Thyroid gland (tissue), 4 donors: ENCODE measurements at regions not wholly inside any gene's neighbourhood (a gene's known extent, or its start where the extent isn't known, plus 50 kb on each side); places are given as distances from the start of the nearest gene placed in this dataset.
A peak's percentile ranks its signal among the peaks of the same experiment; 100 is the strongest.

Experiments used
- POLR2A ChIP-seq, 2 donors: fragments of 450-650 bp; IDR thresholded peaks; one replicate each; pipeline ENCODE4 v1.6.1; 2017; ENCODE audit warnings: antibody characterized with exemption in 2 of 2, mild to moderate bottlenecking in 2 of 2, moderate library complexity in 1 of 2
- TF ChIP-seq, protein P1 (sequence below), 6 experiments: fragments of 200-600 bp in 3 of 6; fragments of 450-650 bp in 3 of 6; sonication (generic) in 3 of 6; IDR thresholded peaks; one replicate each; pipeline ENCODE4 v1.5.1; 2016 to 2019; ENCODE audit warnings: antibody characterized with exemption in 6 of 6, mild to moderate bottlenecking in 2 of 6, inconsistent platforms in 1 of 6, moderate library complexity in 1 of 6

DNA sequence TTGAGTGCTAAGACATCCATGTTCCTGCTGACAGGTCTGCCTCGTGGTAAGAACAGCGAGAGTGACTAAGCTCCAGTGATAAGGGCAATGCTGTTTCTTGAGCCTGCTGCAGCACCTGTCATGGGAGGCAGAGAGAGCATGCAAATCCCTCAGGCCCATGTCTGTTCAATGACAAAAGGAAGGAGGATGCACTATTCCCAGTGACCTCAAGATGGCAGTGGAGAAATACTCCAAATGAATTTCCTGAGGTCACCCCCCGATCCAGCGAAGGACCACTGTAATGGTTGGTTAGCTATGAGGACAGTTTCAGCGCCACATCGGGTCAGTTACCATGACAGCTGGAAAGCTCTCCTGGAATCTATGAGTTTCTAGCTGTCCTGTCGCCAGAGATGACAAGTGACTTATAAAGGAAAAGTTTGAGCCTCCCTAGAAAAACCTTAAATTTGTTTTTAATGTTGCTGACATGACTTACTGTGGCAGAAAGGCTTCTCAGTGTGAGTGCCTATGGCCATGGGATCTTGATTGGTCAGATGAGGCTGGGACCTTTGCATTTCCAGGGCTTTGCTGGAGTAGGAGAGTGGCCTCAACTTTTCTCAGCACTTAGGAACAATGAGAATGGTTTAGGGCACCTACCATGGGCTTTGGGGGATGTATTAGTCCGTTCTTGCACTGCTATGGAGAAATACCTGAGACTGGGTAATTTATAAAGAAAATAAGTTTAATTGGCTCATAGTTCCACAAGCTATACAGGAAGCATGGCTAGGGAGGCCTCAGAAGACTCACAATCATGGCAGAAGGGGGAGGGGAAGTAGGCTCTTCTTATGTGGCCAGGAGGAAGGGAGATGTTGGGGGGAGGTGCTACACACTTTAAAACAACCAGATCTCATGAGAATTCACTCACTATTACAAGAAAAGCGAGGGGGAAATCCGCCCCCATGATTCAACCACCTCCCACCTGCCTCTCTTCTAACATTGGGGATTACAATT is 88.0 kb upstream of the TMEM260 start:
- no peak for TF ChIP-seq POLR2A (IDR thresholded peaks at IDR 0.05)
- TF ChIP-seq, protein P1, sequence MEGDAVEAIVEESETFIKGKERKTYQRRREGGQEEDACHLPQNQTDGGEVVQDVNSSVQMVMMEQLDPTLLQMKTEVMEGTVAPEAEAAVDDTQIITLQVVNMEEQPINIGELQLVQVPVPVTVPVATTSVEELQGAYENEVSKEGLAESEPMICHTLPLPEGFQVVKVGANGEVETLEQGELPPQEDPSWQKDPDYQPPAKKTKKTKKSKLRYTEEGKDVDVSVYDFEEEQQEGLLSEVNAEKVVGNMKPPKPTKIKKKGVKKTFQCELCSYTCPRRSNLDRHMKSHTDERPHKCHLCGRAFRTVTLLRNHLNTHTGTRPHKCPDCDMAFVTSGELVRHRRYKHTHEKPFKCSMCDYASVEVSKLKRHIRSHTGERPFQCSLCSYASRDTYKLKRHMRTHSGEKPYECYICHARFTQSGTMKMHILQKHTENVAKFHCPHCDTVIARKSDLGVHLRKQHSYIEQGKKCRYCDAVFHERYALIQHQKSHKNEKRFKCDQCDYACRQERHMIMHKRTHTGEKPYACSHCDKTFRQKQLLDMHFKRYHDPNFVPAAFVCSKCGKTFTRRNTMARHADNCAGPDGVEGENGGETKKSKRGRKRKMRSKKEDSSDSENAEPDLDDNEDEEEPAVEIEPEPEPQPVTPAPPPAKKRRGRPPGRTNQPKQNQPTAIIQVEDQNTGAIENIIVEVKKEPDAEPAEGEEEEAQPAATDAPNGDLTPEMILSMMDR (IDR thresholded peaks at IDR 0.05): peak; percentile 36 to 82 (median 54)
